ELR (cell line): ENCODE measurements at regions not wholly inside any gene's neighbourhood (a gene's known extent, or its start where the extent isn't known, plus 50 kb on each side); places are given as distances from the start of the nearest gene placed in this dataset.
"Not testable (repeated sequence)": the region's sequence is repeated elsewhere in the genome, so short reads cannot be mapped to it uniquely, and the experiment has no call there.

Source experiments
- DNase-seq: peaks from one replicate; pipeline ENCODE4 v3.0.0-alpha.2; 2015; ENCODE audit warnings: low read depth

DNA sequence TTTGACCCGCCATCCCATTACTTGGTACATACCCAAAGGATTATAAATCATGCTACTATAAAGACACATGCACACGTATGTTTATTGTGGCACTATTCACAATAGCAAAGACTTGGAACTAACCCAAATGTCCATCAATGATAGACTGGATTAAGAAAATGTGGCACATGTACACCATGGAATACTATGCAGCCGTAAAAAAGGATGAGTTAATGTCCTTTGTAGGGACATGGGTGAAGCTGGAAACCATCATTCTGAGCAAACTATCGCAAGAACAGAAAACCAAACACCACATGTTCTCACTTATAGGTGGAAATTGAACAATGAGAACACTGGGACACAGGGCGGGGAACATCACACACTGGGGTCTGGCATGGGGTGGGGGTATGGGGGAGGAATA, 57.1 kb upstream of the GMDS start:
- not testable (repeated sequence) for DNase-seq

DNA sequence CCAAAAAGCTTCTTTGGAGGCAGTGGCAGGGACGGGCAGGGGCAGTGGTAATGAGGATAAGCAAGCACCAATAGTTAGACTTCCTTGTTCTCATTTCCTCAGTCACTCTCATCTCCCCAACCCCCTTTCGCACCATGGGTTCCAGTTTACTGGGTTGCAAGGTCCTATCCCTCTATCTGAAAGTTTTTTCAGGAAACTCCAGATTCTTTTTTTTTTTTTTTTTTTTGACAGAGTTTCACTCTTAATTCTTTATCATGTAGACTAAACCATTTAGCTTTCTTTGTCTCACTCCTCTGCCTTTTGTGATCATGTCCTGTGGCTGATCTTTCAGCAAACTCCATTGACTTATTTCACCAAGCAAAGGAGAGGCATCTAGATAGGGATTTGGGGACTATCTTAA, 51.4 kb upstream of the GMDS start:
- no peak for DNase-seq
